Sigmoid colon (tissue), 4 donors: ENCODE measurements at regions not wholly inside any gene's neighbourhood (a gene's known extent, or its start where the extent isn't known, plus 50 kb on each side); places are given as distances from the start of the nearest gene placed in this dataset.

ENCODE experiments used
- CTCF ChIP-seq, 4 experiments: fragments of 450-650 bp in 3 of 4; fragments of 200-600 bp in 1 of 4; IDR thresholded peaks; one replicate each; pipeline ENCODE4 v1.5.1; 2016 to 2019; ENCODE audit warnings: antibody characterized with exemption in 4 of 4, mild to moderate bottlenecking in 3 of 4, moderate library complexity in 2 of 4
- EP300 ChIP-seq, 4 donors: sonication (generic); formaldehyde crosslinking; IDR thresholded peaks; one replicate each; pipeline ENCODE4 v1.6.1; 2017; ENCODE audit warnings: antibody characterized with exemption in 4 of 4

- TF ChIP-seq CTCF (IDR thresholded peaks at IDR 0.05) (no peak), EP300 (IDR thresholded peaks at IDR 0.05) (no peak)
Observed at GRCh38 chr7:156379324-156380070, 261.1 kb upstream of the RNF32 start.
